DND-41 (cell line): ENCODE measurements at regions not wholly inside any gene's neighbourhood (a gene's known extent, or its start where the extent isn't known, plus 50 kb on each side); places are given as distances from the start of the nearest gene placed in this dataset.

Source experiments
- CTCF ChIP-seq: IDR thresholded peaks from 2 replicates; pipeline ENCODE4 v1.5.1; 2012; ENCODE audit warnings: borderline replicate concordance, low read length, moderate library complexity, mild to moderate bottlenecking; ENCODE audit not compliant: poor library complexity, severe bottlenecking; ENCODE audit errors: extremely low read depth
- EZH2 ChIP-seq: IDR thresholded peaks from 3 replicates; pipeline ENCODE4 v1.6.1; 2012; ENCODE audit warnings: borderline replicate concordance, low read depth, mild to moderate bottlenecking, moderate library complexity, low read length, inconsistent platforms; ENCODE audit not compliant: severe bottlenecking

DNA sequence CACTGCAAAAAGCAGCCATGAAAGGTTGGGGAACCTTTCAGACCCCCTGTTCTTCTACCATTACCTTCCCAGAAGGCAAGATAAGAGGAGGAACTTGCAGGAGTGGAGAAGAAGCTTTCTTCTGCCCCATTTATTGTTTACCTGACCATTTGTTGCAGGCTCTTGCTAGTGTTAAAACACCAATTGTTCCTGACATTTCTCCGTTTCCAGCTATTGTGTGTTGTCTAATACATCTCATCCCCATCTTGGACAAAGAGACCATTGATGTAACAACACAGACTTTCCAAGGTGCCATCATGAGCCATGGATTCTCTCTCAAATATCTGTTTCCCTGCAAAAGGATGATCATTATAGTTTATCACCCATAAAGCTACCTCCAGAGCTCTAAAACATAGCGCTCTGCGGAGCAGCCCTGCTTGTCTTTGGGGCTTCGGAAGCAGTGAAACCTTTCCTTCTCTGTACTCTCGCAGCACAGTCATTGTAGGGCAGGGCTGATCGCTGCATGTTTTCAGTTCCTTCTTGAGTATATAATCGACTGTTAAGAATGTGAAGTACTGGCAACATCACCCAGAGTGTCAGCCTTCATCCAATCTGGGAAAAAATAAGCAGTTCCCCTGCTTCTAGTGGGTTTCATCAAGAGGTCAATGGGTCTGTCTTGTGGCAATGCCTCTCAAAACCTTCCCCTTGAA lies 680.0 kb downstream of the SEMA5A start:
- TF ChIP-seq CTCF (no peak), EZH2 (no peak)
